UCSD-AML1 (cell line): ENCODE measurements at regions not wholly inside any gene's neighbourhood (a gene's known extent, or its start where the extent isn't known, plus 50 kb on each side); places are given as distances from the start of the nearest gene placed in this dataset.
A peak's percentile ranks its signal among the peaks of the same experiment; 100 is the strongest.
"Not testable (repeated sequence)": the region's sequence is repeated elsewhere in the genome, so short reads cannot be mapped to it uniquely, and the experiment has no call there.

Experiments used
- DNase-seq: peaks from one replicate; lab custom pipeline; 2025; ENCODE audit not compliant: unreplicated experiment; lab: John Stamatoyannopoulos, UW

GRCh38 chr14:46444666-46445065 lies 206.9 kb downstream of the RPL10L start:
- no peak for DNase-seq

GRCh38 chr14:46433381-46433780 lies 218.2 kb downstream of the RPL10L start:
- no peak for DNase-seq

- DNase-seq: no peak
Measured at GRCh38 chr14:46432516-46432915, 219.1 kb downstream of the RPL10L start.

GRCh38 chr14:46417066-46417465 lies 234.5 kb downstream of the RPL10L start:
- no peak for DNase-seq

GRCh38 chr14:46404865-46405811 lies 246.4 kb downstream of the RPL10L start:
- no peak for DNase-seq

- not testable (repeated sequence) for DNase-seq
Measured at GRCh38 chr14:46402001-46402690, 249.4 kb downstream of the RPL10L start.

- no peak for DNase-seq
Measured at GRCh38 chr14:46401066-46401465, 250.5 kb downstream of the RPL10L start.

- no peak for DNase-seq
Measured at GRCh38 chr14:46399049-46399448, 252.5 kb downstream of the RPL10L start.

- no peak for DNase-seq
Measured at GRCh38 chr14:46384611-46385010, 267.0 kb downstream of the RPL10L start.

GRCh38 chr14:46381674-46382073 lies 269.9 kb downstream of the RPL10L start:
- no peak for DNase-seq

GRCh38 chr14:46378248-46378647 lies 273.3 kb downstream of the RPL10L start:
- DNase-seq: no peak

- no peak for DNase-seq
Measured at GRCh38 chr14:46377305-46377704, 274.3 kb downstream of the RPL10L start.

GRCh38 chr14:46369391-46369790 lies 282.2 kb downstream of the RPL10L start:
- no peak for DNase-seq

GRCh38 chr14:46368275-46368674 lies 283.3 kb downstream of the RPL10L start:
- no peak for DNase-seq

GRCh38 chr14:46352844-46353243 lies 298.7 kb downstream of the RPL10L start:
- DNase-seq: no peak

GRCh38 chr14:46344327-46344937 lies 307.1 kb downstream of the RPL10L start:
- peak; percentile 5 for DNase-seq

- DNase-seq: no peak
Measured at GRCh38 chr14:46325777-46326176, 325.8 kb downstream of the RPL10L start.

GRCh38 chr14:46325157-46325556 lies 326.4 kb downstream of the RPL10L start:
- no peak for DNase-seq

- no peak for DNase-seq
Measured at GRCh38 chr14:46323404-46323762, 328.2 kb downstream of the RPL10L start.

GRCh38 chr14:46322730-46323403 lies 328.7 kb downstream of the RPL10L start:
- DNase-seq: no peak

GRCh38 chr14:46322076-46322475 lies 329.5 kb downstream of the RPL10L start:
- no peak for DNase-seq
